GM23338 (cell line): ENCODE measurements at regions not wholly inside any gene's neighbourhood (a gene's known extent, or its start where the extent isn't known, plus 50 kb on each side); places are given as distances from the start of the nearest gene placed in this dataset.

ENCODE experiments used
- ATAC-seq: fragments of 200-7000 bp; cut with Tn5 transposase; 3 replicates; pipeline ENCODE4 v1.9.1; 2020
- DNase-seq: peaks from one replicate; pipeline ENCODE4 v3.0.0-alpha.2; 2015; ENCODE audit warnings: low spot score
- H2AFZ ChIP-seq: fragments of 200-600 bp; sonication (generic); 2 replicates; pipeline ENCODE4 v1.8.0; 2016; ENCODE audit warnings: antibody characterized with exemption, mild to moderate bottlenecking, moderate library complexity
- H3F3A ChIP-seq: fragments of 200-600 bp; sonication (generic); replicated peaks from 2 replicates; pipeline ENCODE4 v1.8.0; 2017; ENCODE audit warnings: antibody characterized with exemption, mixed run types, low read depth
- H3K27ac ChIP-seq: fragments of 200-600 bp; sonication (generic); 2 replicates; pipeline ENCODE4 v1.6.1; 2016; ENCODE audit warnings: low read depth
- H3K27me3 ChIP-seq: fragments of 200-600 bp; sonication (generic); 2 replicates; pipeline ENCODE4 v1.8.0; 2016; ENCODE audit warnings: mild to moderate bottlenecking, mixed run types, moderate library complexity; ENCODE audit not compliant: insufficient read depth
- H3K36me3 ChIP-seq: fragments of 200-600 bp; sonication (generic); 2 replicates; pipeline ENCODE4 v1.8.0; 2016; ENCODE audit warnings: mild to moderate bottlenecking; ENCODE audit not compliant: insufficient read depth
- H3K4me1 ChIP-seq: fragments of 200-600 bp; sonication (generic); 2 replicates; pipeline ENCODE4 v1.8.0; 2016; ENCODE audit warnings: mild to moderate bottlenecking, moderate library complexity; ENCODE audit not compliant: insufficient read depth
- H3K4me2 ChIP-seq: fragments of 200-600 bp; sonication (generic); 2 replicates; pipeline ENCODE4 v1.7.1; 2017; ENCODE audit warnings: mixed run types
- H3K4me3 ChIP-seq: fragments of 200-600 bp; sonication (generic); 2 replicates; pipeline ENCODE4 v1.6.1; 2016; ENCODE audit warnings: mixed run types
- H3K79me2 ChIP-seq: fragments of 200-600 bp; sonication (generic); replicated peaks from 2 replicates; pipeline ENCODE4 v1.8.0; 2017; ENCODE audit warnings: mild to moderate bottlenecking; ENCODE audit not compliant: insufficient read depth
- H3K9me2 ChIP-seq: fragments of 200-600 bp; sonication (generic); 2 replicates; pipeline ENCODE4 v1.8.0; 2017; ENCODE audit not compliant: insufficient read depth
- H4K20me1 ChIP-seq: fragments of 200-600 bp; sonication (generic); replicated peaks from 2 replicates; pipeline ENCODE4 v1.8.0; 2017; ENCODE audit warnings: mild to moderate bottlenecking; ENCODE audit not compliant: insufficient read depth
- H3K27ac Mint-ChIP-seq: 2 replicates; pipeline ENCODE4 v1.8.0; 2020; ENCODE audit warnings: inconsistent platforms, mild to moderate bottlenecking, moderate library complexity, mixed read lengths
- H3K27me3 Mint-ChIP-seq: 3 replicates; pipeline ENCODE4 v1.8.0; 2022; ENCODE audit warnings: low read depth, mild to moderate bottlenecking, moderate library complexity, mixed read lengths, inconsistent platforms; ENCODE audit not compliant: insufficient read depth, poor library complexity
- H3K36me3 Mint-ChIP-seq: 3 replicates; pipeline ENCODE4 v1.8.0; 2021; ENCODE audit warnings: low read depth, mild to moderate bottlenecking, inconsistent platforms, moderate library complexity, mixed read lengths
- H3K4me1 Mint-ChIP-seq: 3 replicates; pipeline ENCODE4 v1.8.0; 2020; ENCODE audit warnings: mild to moderate bottlenecking, inconsistent platforms, mixed read lengths
- H3K4me3 Mint-ChIP-seq: 3 replicates; pipeline ENCODE4 v1.8.0; 2021; ENCODE audit warnings: moderate library complexity, mild to moderate bottlenecking, inconsistent platforms, mixed read lengths
- H3K9me3 Mint-ChIP-seq: 3 replicates; pipeline ENCODE4 v1.8.0; 2020; ENCODE audit warnings: moderate library complexity, mild to moderate bottlenecking, inconsistent platforms, mixed read lengths
- CREB1 ChIP-seq: fragments of 250-450 bp; sonication (Bioruptor Pico); IDR thresholded peaks from 2 replicates; pipeline ENCODE4 v1.5.0; 2020; ENCODE audit warnings: low read depth, mild to moderate bottlenecking, moderate library complexity
- CTCF ChIP-seq, 2 experiments: fragments of 200-600 bp in 1 of 2; sonication (generic) in 1 of 2; conservative IDR thresholded peaks; 2 replicates each; pipeline versions ENCODE4 v1.5.1 to v1.6.1; 2016 to 2017; ENCODE audit warnings: antibody characterized with exemption in 2 of 2, low read depth in 2 of 2, mild to moderate bottlenecking in 2 of 2, moderate library complexity in 1 of 2
- ETS1 ChIP-seq: IDR thresholded peaks from 2 replicates; pipeline ENCODE4 v1.6.1; 2016; ENCODE audit warnings: antibody characterized with exemption
- EZH2 ChIP-seq: fragments of 200-600 bp; sonication (generic); IDR thresholded peaks from one replicate; pipeline ENCODE4 v1.8.0; 2017; ENCODE audit warnings: antibody characterized with exemption, mild to moderate bottlenecking, low read depth; ENCODE audit not compliant: unreplicated experiment
- EZH2phosphoT487 ChIP-seq: fragments of 200-600 bp; sonication (generic); IDR thresholded peaks from one replicate; pipeline ENCODE4 v1.8.1; 2018; ENCODE audit warnings: antibody characterized with exemption; ENCODE audit not compliant: unreplicated experiment
- JUNB ChIP-seq: IDR thresholded peaks from one replicate; pipeline ENCODE4 v1.6.1; 2016; ENCODE audit warnings: antibody characterized with exemption; ENCODE audit not compliant: unreplicated experiment
- NANOG ChIP-seq: IDR thresholded peaks from 2 replicates; pipeline ENCODE4 v1.6.1; 2016; ENCODE audit warnings: antibody characterized with exemption, borderline replicate concordance
- POLR2AphosphoS5 ChIP-seq: IDR thresholded peaks from 2 replicates; pipeline ENCODE4 v1.6.1; 2016; ENCODE audit warnings: antibody characterized with exemption, low read depth
- REST ChIP-seq: IDR thresholded peaks from one replicate; pipeline ENCODE4 v1.6.1; 2018; ENCODE audit warnings: antibody characterized with exemption; ENCODE audit not compliant: unreplicated experiment
- STAT1 ChIP-seq: IDR thresholded peaks from one replicate; pipeline ENCODE4 v1.6.1; 2016; ENCODE audit warnings: antibody characterized with exemption; ENCODE audit not compliant: unreplicated experiment
- ZNF114 ChIP-seq: fragments of 250-450 bp; sonication (Bioruptor Pico); IDR thresholded peaks from 2 replicates; pipeline ENCODE4 v1.5.0; 2020; ENCODE audit warnings: mild to moderate bottlenecking, moderate library complexity
- ZNF331 ChIP-seq: fragments of 250-450 bp; sonication (Bioruptor Pico); IDR thresholded peaks from 2 replicates; pipeline ENCODE4 v1.5.0; 2020; ENCODE audit warnings: low read depth, mild to moderate bottlenecking, moderate library complexity
- ZNF462 ChIP-seq: fragments of 250-450 bp; sonication (Bioruptor Pico); IDR thresholded peaks from 2 replicates; pipeline ENCODE4 v1.5.0; 2020; ENCODE audit warnings: mild to moderate bottlenecking, moderate library complexity

GRCh38 chr6:137751768-137752560 lies 115.1 kb upstream of the TNFAIP3 start:
- no peaks in the 10 kb centered on the region for H3K9me3 Mint-ChIP-seq
- H3F3A ChIP-seq = no peaks in the 10 kb centered on the region

More at GRCh38 chr6:137751768-137752560, 115.1 kb upstream of the TNFAIP3 start:
- ATAC-seq (no peak), DNase-seq (no peak)
- H3K4me2 ChIP-seq = no peak overlapping the region
- H3K4me3 ChIP-seq = no peak overlapping the region
- H3K4me3 Mint-ChIP-seq = no peak overlapping the region
- no peak overlapping the region for H3K27ac ChIP-seq
- no peak overlapping the region for H3K27ac Mint-ChIP-seq
- H3K4me1 ChIP-seq = no peaks in the 10 kb centered on the region
- no peaks in the 10 kb centered on the region for H3K36me3 ChIP-seq
- H3K79me2 ChIP-seq = no peaks in the 10 kb centered on the region
- H3K27me3 Mint-ChIP-seq = peaks cover 8% of the 10 kb centered on the region
- no peaks in the 10 kb centered on the region for H3K27me3 ChIP-seq
- no peak for TF ChIP-seq CTCF (conservative IDR thresholded peaks at IDR 0.05; ENCODE audit: low read depth in 2 of 2)
- no peak for TF ChIP-seq POLR2AphosphoS5
- TF ChIP-seq NANOG = no peak
- TF ChIP-seq JUNB = no peak
- TF ChIP-seq EZH2phosphoT487 = no peak
- TF ChIP-seq ETS1 = no peak
- TF ChIP-seq CREB1 (CRISPR knock-in tag) = no peak
- no peak for TF ChIP-seq REST
- TF ChIP-seq STAT1 = no peak
- TF ChIP-seq ZNF331 (CRISPR knock-in tag) = no peak
- TF ChIP-seq ZNF114 = no peak
- no peak for TF ChIP-seq ZNF462 (CRISPR knock-in tag)
- no peak for TF ChIP-seq EZH2
- H3K9me2 ChIP-seq = 0 out of 2 replicates have a peak, but pooled peaks cover 3% of the 10 kb centered on the region
- H2AFZ ChIP-seq = no peak overlapping the region
- H3K36me3 Mint-ChIP-seq = no peaks in the 10 kb centered on the region
- H3K4me1 Mint-ChIP-seq = no peaks in the 10 kb centered on the region
- H4K20me1 ChIP-seq = no peaks in the 10 kb centered on the region
